GM12892 (cell line): ENCODE measurements at regions not wholly inside any gene's neighbourhood (a gene's known extent, or its start where the extent isn't known, plus 50 kb on each side); places are given as distances from the start of the nearest gene placed in this dataset.
A peak's percentile ranks its signal among the peaks of the same experiment; 100 is the strongest.
"Not testable (repeated sequence)": the region's sequence is repeated elsewhere in the genome, so short reads cannot be mapped to it uniquely, and the experiment has no call there.

Experiments used
- DNase-seq: peaks from one replicate; pipeline ENCODE4 v3.0.0; 2011; ENCODE audit not compliant: insufficient read length
- FAIRE-seq: peaks from 2 replicates; lab custom pipeline; 2011; peaks lifted over from hg19 to GRCh38; lab: Jason Lieb, UNC
- POLR2A ChIP-seq: IDR thresholded peaks from 2 replicates; pipeline ENCODE4 v1.6.1; 2011; ENCODE audit warnings: low read depth, low read length, control low read depth
- POLR2AphosphoS5 ChIP-seq: IDR thresholded peaks from 2 replicates; pipeline ENCODE4 v1.6.1; 2011; ENCODE audit warnings: low read depth, low read length, control low read depth
- TAF1 ChIP-seq: IDR thresholded peaks from 2 replicates; pipeline ENCODE4 v1.6.1; 2011; ENCODE audit warnings: low read depth, mild to moderate bottlenecking, control low read depth, low read length, borderline replicate concordance

- TF ChIP-seq POLR2AphosphoS5 (no peak), TAF1 (no peak), POLR2A (no peak)
- FAIRE-seq, result no peak
- DNase-seq, result no peak
Measured at GRCh38 chr7:123351516-123352505, 152.0 kb upstream of the SLC13A1 start.

- no peak for FAIRE-seq
- no peak for DNase-seq
- TF ChIP-seq POLR2A (no peak), TAF1 (no peak), POLR2AphosphoS5 (no peak)
Measured at GRCh38 chr7:123351027-123351426, 151.3 kb upstream of the SLC13A1 start.

GRCh38 chr7:123348690-123349089 is 148.9 kb upstream of the SLC13A1 start:
- FAIRE-seq (no peak), DNase-seq (no peak)
- TF ChIP-seq POLR2AphosphoS5 (no peak), POLR2A (no peak), TAF1 (no peak)

- no peak for FAIRE-seq
- TF ChIP-seq TAF1 (no peak), POLR2A (no peak), POLR2AphosphoS5 (no peak)
- DNase-seq, result no peak
Measured at GRCh38 chr7:123346766-123347165, 147.0 kb upstream of the SLC13A1 start.

GRCh38 chr7:123343611-123344010 is 143.8 kb upstream of the SLC13A1 start:
- FAIRE-seq, result no peak

GRCh38 chr7:123341102-123341501 is 141.3 kb upstream of the SLC13A1 start:
- no peak for DNase-seq
- FAIRE-seq, result no peak
- TF ChIP-seq TAF1, result no peak
- TF ChIP-seq POLR2AphosphoS5, result no peak
- no peak for TF ChIP-seq POLR2A

More at GRCh38 chr7:123343611-123344010, 143.8 kb upstream of the SLC13A1 start:
- no peak for DNase-seq
- TF ChIP-seq POLR2A, result no peak
- TF ChIP-seq POLR2AphosphoS5, result no peak
- TF ChIP-seq TAF1, result no peak

- no peak for FAIRE-seq
- no peak for DNase-seq
- TF ChIP-seq POLR2A (no peak), TAF1 (no peak), POLR2AphosphoS5 (no peak)
Measured at GRCh38 chr7:123338688-123339087, 138.9 kb upstream of the SLC13A1 start.

- no peak for FAIRE-seq
- TF ChIP-seq POLR2A, result no peak
- no peak for TF ChIP-seq POLR2AphosphoS5
- no peak for DNase-seq
Measured at GRCh38 chr7:123329988-123330643, 130.3 kb upstream of the SLC13A1 start.

- peak; percentile 30 for FAIRE-seq
- no peak for TF ChIP-seq POLR2AphosphoS5
- TF ChIP-seq TAF1, result no peak
- TF ChIP-seq POLR2A, result no peak
- DNase-seq, result no peak
Measured at GRCh38 chr7:123327661-123328060, 127.9 kb upstream of the SLC13A1 start.

GRCh38 chr7:123324283-123324682 is 124.5 kb upstream of the SLC13A1 start:
- TF ChIP-seq POLR2A, result no peak
- no peak for TF ChIP-seq POLR2AphosphoS5
- no peak for TF ChIP-seq TAF1
- DNase-seq (no peak), FAIRE-seq (no peak)

- TF ChIP-seq POLR2AphosphoS5, result no peak
- TF ChIP-seq TAF1, result no peak
- TF ChIP-seq POLR2A, result no peak
- DNase-seq (no peak), FAIRE-seq (no peak)
Measured at GRCh38 chr7:123323689-123324088, 123.9 kb upstream of the SLC13A1 start.

GRCh38 chr7:123321578-123321977 is 121.8 kb upstream of the SLC13A1 start:
- not testable (repeated sequence) for DNase-seq, FAIRE-seq

- TF ChIP-seq POLR2AphosphoS5 (no peak), POLR2A (no peak), TAF1 (no peak)
- FAIRE-seq, result no peak
- DNase-seq, result no peak
Measured at GRCh38 chr7:123319911-123320310, 120.1 kb upstream of the SLC13A1 start.
